SJCRH30 (cell line): ENCODE measurements at regions not wholly inside any gene's neighbourhood (a gene's known extent, or its start where the extent isn't known, plus 50 kb on each side); places are given as distances from the start of the nearest gene placed in this dataset.

Source experiments
- DNase-seq, 2 experiments: peaks; one replicate each; pipeline ENCODE4 v3.0.0-alpha.2; 2015 to 2020
- H3K27ac ChIP-seq: fragments of 250-450 bp; sonication (Bioruptor Pico); 2 replicates; pipeline ENCODE4 v1.5.1; 2020; ENCODE audit warnings: mild to moderate bottlenecking, moderate library complexity
- H3K27me3 ChIP-seq: fragments of 250-450 bp; sonication (Bioruptor Pico); 2 replicates; pipeline ENCODE4 v1.5.1; 2020; ENCODE audit warnings: mild to moderate bottlenecking, moderate library complexity
- H3K36me3 ChIP-seq: fragments of 250-450 bp; sonication (Bioruptor Pico); 2 replicates; pipeline ENCODE4 v1.5.1; 2020; ENCODE audit warnings: mild to moderate bottlenecking, moderate library complexity
- H3K4me1 ChIP-seq: fragments of 250-450 bp; sonication (Bioruptor Pico); 2 replicates; pipeline ENCODE4 v1.5.1; 2020; ENCODE audit warnings: mild to moderate bottlenecking, moderate library complexity
- H3K4me3 ChIP-seq: fragments of 250-450 bp; sonication (Bioruptor Pico); 2 replicates; pipeline ENCODE4 v1.5.1; 2020; ENCODE audit warnings: mild to moderate bottlenecking, moderate library complexity
- H3K9me3 ChIP-seq: fragments of 250-450 bp; sonication (Bioruptor Pico); replicated peaks from 2 replicates; pipeline ENCODE4 v1.5.1; 2020; ENCODE audit warnings: mild to moderate bottlenecking, moderate library complexity

- DNase-seq, result no peak
- no peaks in the 10 kb centered on the region for H3K36me3 ChIP-seq
- H3K4me1 ChIP-seq, result no peaks in the 10 kb centered on the region
Observed at GRCh38 chr4:180530787-180531186, 1712.4 kb upstream of the TENM3 start.

GRCh38 chr4:180532691-180533090, 1710.5 kb upstream of the TENM3 start:
- Histone ChIP-seq H3K36me3 (no peaks in the 10 kb centered on the region), H3K4me1 (no peaks in the 10 kb centered on the region), H3K4me3 (no peak overlapping the region), H3K27ac (no peak overlapping the region), H3K27me3 (no peaks in the 10 kb centered on the region), H3K9me3 (no peaks in the 10 kb centered on the region)
- DNase-seq, result no peak

More at GRCh38 chr4:180530787-180531186, 1712.4 kb upstream of the TENM3 start:
- Histone ChIP-seq H3K9me3 (no peaks in the 10 kb centered on the region), H3K27ac (no peak overlapping the region), H3K4me3 (no peak overlapping the region), H3K27me3 (no peaks in the 10 kb centered on the region)

- Histone ChIP-seq H3K27ac (no peak overlapping the region), H3K4me3 (peak overlapping the region; percentile 43), H3K36me3 (no peaks in the 10 kb centered on the region), H3K27me3 (no peaks in the 10 kb centered on the region), H3K4me1 (no peaks in the 10 kb centered on the region), H3K9me3 (no peaks in the 10 kb centered on the region)
- DNase-seq, result peak in 1 of 2 experiments; percentile 26
Observed at GRCh38 chr4:180538384-180539057, 1704.7 kb upstream of the TENM3 start.

DNA sequence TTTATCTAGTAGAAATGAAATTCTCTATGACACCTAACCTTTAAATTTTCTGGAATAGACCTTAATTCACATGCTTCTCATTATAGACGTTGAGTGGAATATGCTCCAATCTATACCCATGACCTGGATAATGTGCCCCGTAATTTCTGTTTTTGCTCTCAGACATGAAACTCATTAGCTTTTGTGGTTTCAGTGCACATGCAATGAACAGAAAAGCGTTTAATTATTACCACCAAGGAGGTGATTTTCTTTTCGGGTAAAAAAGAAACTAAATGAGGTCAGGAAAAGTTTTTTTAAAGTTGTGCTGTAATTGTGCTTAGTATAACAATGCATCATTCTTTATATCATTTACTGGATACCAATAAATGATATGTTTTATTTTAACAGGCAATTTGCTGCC, 1703.9 kb upstream of the TENM3 start:
- Histone ChIP-seq H3K36me3 (no peaks in the 10 kb centered on the region), H3K4me3 (peak overlapping the region; percentile 43; the same call in 1 of the 2 replicates), H3K27ac (no peak overlapping the region), H3K4me1 (no peaks in the 10 kb centered on the region), H3K27me3 (no peaks in the 10 kb centered on the region), H3K9me3 (no peaks in the 10 kb centered on the region)
- no peak for DNase-seq

- no peak for DNase-seq
- no peaks in the 10 kb centered on the region for H3K4me1 ChIP-seq
- no peak overlapping the region for H3K27ac ChIP-seq
- H3K36me3 ChIP-seq, result no peaks in the 10 kb centered on the region
- H3K27me3 ChIP-seq, result no peaks in the 10 kb centered on the region
- H3K4me3 ChIP-seq, result no peak overlapping the region
- no peaks in the 10 kb centered on the region for H3K9me3 ChIP-seq
Observed at GRCh38 chr4:180541678-180542077, 1701.5 kb upstream of the TENM3 start.

DNA sequence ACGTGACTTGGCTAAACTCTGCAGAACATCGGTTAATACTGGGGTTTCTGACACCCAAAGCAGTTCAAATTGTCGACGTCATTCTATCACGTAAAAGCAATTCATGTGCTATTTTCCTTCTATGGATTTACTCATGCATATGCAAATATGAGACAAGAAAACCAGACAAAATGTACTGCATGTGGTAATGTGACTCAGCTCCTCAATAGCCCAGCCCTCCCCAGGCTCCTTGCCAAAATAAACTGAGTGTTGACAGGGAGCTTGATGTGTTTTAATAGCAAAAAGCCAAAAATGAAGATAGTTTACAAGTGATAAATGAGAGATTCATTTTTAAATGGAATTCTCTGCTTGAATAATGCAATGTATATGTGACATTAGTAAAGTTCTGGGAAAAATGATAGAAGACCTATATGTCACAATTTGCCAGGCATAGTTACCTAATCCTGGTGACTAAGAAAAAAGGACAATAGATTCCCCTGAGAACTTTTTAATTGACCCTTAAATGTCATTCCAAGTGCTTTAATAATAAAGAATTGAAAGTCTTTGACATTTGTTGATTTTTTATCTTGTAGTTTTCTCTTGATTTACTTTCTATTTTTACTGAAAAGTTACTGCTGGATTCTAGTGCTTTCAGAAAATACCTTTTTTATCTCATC, 1700.6 kb upstream of the TENM3 start:
- no peak overlapping the region for H3K4me3 ChIP-seq
- no peaks in the 10 kb centered on the region for H3K9me3 ChIP-seq
- no peak overlapping the region for H3K27ac ChIP-seq
- H3K27me3 ChIP-seq, result no peaks in the 10 kb centered on the region
- DNase-seq, result peak; percentile 13 to 18
- H3K36me3 ChIP-seq, result no peaks in the 10 kb centered on the region
- H3K4me1 ChIP-seq, result no peaks in the 10 kb centered on the region

DNA sequence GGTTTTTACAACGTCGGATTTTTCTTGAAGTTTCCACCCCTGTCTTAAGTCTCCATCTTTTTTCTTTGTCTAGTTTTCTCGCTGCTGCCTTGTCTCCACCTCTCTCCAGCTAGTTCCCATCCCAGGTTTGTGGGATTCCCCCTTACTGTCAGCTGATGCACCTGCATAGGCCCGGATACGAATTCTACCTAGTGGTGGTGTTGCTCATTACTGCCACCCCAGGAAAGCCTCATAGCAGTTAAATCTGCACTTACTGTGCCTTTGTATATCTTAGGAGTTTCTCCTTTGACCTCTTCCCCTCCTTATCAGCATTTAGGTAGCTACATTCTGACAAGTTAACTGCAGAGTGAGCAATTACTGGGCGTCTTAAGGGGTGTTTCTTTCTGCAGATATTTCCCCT, 1693.1 kb upstream of the TENM3 start:
- no peak for DNase-seq
- Histone ChIP-seq H3K27ac (no peak overlapping the region), H3K4me1 (no peaks in the 10 kb centered on the region), H3K4me3 (no peak overlapping the region), H3K9me3 (no peaks in the 10 kb centered on the region), H3K36me3 (no peaks in the 10 kb centered on the region), H3K27me3 (no peaks in the 10 kb centered on the region)

DNA sequence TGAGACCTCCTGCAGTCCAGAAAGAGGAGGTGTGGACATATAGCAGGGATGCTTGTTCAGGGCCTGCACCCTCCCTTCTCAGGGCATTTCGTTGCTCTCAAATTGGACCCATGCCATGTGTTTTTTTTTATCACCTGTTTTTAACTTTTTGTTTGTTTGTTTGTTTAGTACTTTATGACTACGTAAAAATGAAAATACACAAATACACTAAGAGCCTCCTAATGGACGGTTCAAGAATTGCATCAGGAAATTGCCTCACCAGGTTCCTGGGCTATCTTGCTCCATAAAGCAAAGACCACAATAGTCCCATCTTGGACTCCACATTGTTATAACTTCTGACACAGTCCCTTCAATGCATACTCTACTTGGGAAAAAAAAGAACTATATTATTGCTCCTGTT, 1685.9 kb upstream of the TENM3 start:
- DNase-seq, result peak in 1 of 2 experiments; percentile 6

DNA sequence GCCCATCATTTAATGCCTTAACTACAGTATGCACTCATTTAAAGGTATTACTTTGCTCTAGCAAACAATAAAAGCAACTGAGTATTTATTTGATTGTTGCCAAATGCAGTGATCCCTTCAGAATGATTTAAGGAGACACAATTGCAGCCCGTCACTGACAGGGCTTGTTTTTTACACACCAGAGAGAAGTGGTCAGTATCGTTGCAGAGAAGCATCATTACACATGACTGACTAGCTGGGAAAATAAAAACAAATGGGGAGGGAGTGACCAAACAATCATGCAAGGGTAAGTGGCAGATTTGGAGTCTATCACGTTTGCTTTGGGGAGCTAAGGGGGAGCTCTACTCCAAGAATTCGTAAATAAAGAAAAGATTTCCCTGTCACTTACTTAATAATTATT, 1685.3 kb upstream of the TENM3 start:
- H3K9me3 ChIP-seq, result no peaks in the 10 kb centered on the region
- no peaks in the 10 kb centered on the region for H3K27me3 ChIP-seq
- DNase-seq, result no peak
- no peaks in the 10 kb centered on the region for H3K4me1 ChIP-seq
- H3K4me3 ChIP-seq, result no peak overlapping the region
- H3K27ac ChIP-seq, result no peak overlapping the region
- no peaks in the 10 kb centered on the region for H3K36me3 ChIP-seq

More for the DNA sequence above, 1685.9 kb upstream of the TENM3 start:
- no peak overlapping the region for H3K4me3 ChIP-seq
- no peaks in the 10 kb centered on the region for H3K36me3 ChIP-seq
- no peaks in the 10 kb centered on the region for H3K27me3 ChIP-seq
- H3K9me3 ChIP-seq, result no peaks in the 10 kb centered on the region
- H3K27ac ChIP-seq, result no peak overlapping the region
- H3K4me1 ChIP-seq, result no peaks in the 10 kb centered on the region

DNA sequence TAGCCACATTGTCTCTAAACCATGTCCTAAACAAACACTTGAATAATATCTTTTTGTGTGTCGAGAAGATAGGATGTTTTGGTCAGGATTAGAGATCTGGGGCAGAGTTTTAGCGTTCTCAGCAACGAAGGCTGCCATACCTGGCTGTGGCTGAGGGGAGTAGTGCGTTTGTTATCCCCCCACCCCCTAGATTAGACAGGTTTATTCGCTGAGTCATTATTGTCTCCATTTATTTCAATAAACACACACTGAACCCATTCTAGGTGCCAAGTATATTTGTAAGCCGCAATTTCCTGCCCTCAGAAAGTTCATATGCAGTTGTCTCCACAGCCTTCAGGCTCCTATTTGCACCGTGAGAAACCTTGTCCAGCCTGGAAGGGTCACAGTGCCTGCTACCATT, 1684.8 kb upstream of the TENM3 start:
- no peak for DNase-seq
- Histone ChIP-seq H3K9me3 (no peaks in the 10 kb centered on the region), H3K4me3 (no peak overlapping the region), H3K27ac (no peak overlapping the region), H3K4me1 (no peaks in the 10 kb centered on the region), H3K27me3 (no peaks in the 10 kb centered on the region), H3K36me3 (no peaks in the 10 kb centered on the region)

DNA sequence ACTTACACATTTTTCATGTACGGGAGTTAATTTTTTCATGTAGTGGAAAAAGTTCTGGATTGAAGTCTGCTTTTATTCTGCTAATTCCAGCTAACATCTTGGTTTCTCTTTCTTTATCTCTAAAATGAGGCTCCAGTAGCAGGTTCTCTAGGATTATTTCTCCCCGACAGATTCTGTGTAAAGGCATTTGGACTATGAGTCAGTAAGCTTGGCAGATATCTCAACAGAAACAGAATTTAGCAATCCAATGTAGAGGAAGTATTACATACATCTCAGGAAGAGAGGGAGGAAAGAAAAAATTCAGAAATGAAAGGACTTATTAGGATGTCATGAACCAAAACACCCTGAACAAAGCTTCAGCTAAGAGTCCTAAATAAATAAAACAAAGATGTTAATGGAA, 1682.3 kb upstream of the TENM3 start:
- Histone ChIP-seq H3K36me3 (no peaks in the 10 kb centered on the region), H3K27ac (no peak overlapping the region), H3K9me3 (no peaks in the 10 kb centered on the region), H3K4me1 (no peaks in the 10 kb centered on the region), H3K27me3 (no peaks in the 10 kb centered on the region), H3K4me3 (no peak overlapping the region)
- no peak for DNase-seq

DNA sequence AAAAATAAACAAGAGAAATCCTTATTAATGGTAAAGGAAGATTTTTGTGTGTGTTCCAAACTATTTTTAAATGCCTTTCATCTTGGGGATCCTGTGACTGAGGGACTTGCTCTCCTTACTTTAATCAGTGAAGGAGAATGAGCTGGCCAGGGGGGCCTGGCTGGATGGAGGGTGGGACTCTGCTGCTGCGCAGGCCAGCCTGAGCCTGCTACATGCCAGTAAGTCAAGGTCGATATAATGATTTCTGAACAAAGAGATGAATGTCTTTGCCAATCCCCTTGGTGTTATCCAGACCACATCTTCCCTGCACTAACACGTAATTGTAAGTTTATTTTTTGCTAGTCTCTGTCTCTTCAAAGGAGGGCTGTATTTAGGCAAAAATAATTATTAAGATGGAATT, 1679.2 kb upstream of the TENM3 start:
- Histone ChIP-seq H3K27ac (no peak overlapping the region), H3K4me1 (no peaks in the 10 kb centered on the region), H3K9me3 (no peaks in the 10 kb centered on the region)

DNA sequence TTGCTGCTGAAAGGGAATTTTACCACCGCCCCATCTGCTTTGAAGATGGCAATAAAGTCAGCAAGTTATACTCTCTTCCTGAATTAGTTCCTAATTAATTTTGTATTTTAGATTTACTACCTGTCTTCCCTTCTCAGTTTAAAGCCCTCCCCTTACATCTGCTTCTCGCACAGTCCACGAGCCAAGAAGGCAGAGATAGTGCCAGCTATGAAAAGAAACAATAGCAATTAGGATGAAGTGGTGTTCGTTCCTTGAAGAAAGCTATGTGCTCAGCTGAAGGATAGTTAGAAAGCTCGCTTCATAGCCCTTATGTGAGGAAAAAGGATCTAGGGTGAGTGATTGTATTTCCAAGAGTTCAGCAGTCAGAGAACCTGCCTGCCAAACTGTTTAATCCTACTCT, 1678.8 kb upstream of the TENM3 start:
- Histone ChIP-seq H3K9me3 (no peaks in the 10 kb centered on the region), H3K27me3 (no peaks in the 10 kb centered on the region), H3K4me1 (no peaks in the 10 kb centered on the region), H3K27ac (no peak overlapping the region), H3K4me3 (no peak overlapping the region), H3K36me3 (no peaks in the 10 kb centered on the region)
- no peak for DNase-seq

More for the DNA sequence above, 1679.2 kb upstream of the TENM3 start:
- Histone ChIP-seq H3K27me3 (no peaks in the 10 kb centered on the region), H3K36me3 (no peaks in the 10 kb centered on the region), H3K4me3 (no peak overlapping the region)
- no peak for DNase-seq

GRCh38 chr4:180565856-180566431, 1677.3 kb upstream of the TENM3 start:
- H3K36me3 ChIP-seq, result no peaks in the 10 kb centered on the region
- no peak for DNase-seq
- H3K4me1 ChIP-seq, result no peaks in the 10 kb centered on the region
- no peaks in the 10 kb centered on the region for H3K9me3 ChIP-seq
- H3K27me3 ChIP-seq, result no peaks in the 10 kb centered on the region
- H3K27ac ChIP-seq, result no peak overlapping the region
- no peak overlapping the region for H3K4me3 ChIP-seq

DNA sequence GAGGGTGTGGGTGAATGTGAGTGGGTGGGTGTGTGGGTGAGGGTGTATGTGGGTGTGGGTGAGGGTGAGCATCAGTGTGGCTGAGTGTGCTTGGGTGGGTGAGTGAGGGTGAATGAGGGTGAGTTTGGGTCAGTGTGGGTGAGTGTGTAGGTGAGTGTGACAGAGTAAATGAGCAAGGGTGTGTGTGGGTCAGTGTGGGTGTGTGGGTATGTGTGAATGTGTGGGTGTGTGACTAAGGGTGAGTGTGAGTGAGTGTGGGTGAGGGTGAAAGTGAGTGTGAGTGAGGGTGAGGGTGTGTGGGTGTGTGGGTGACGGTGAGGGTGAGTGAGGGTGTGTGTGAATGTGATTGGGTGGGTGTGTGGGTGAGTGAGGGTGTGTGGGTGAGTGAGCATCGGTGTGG, 1676.7 kb upstream of the TENM3 start:
- no peak for DNase-seq
- H3K27me3 ChIP-seq, result no peaks in the 10 kb centered on the region
- H3K27ac ChIP-seq, result no peak overlapping the region
- no peaks in the 10 kb centered on the region for H3K9me3 ChIP-seq
- no peaks in the 10 kb centered on the region for H3K4me1 ChIP-seq
- H3K4me3 ChIP-seq, result no peak overlapping the region
- H3K36me3 ChIP-seq, result no peaks in the 10 kb centered on the region
